PC-3 (cell line): ENCODE measurements at regions not wholly inside any gene's neighbourhood (a gene's known extent, or its start where the extent isn't known, plus 50 kb on each side); places are given as distances from the start of the nearest gene placed in this dataset.

Experiments used
- EZH2 ChIP-seq: fragments of 300-600 bp; sonication (generic); IDR thresholded peaks from one replicate; pipeline ENCODE4 v1.6.1; 2017; ENCODE audit warnings: antibody characterized with exemption, mild to moderate bottlenecking, low read length; ENCODE audit not compliant: unreplicated experiment
- TF ChIP-seq, protein P1 (sequence below): fragments of 300-600 bp; sonication (generic); conservative IDR thresholded peaks from 2 replicates; pipeline ENCODE4 v1.5.1; 2017; ENCODE audit warnings: antibody characterized with exemption, low read depth, mild to moderate bottlenecking, low read length

DNA sequence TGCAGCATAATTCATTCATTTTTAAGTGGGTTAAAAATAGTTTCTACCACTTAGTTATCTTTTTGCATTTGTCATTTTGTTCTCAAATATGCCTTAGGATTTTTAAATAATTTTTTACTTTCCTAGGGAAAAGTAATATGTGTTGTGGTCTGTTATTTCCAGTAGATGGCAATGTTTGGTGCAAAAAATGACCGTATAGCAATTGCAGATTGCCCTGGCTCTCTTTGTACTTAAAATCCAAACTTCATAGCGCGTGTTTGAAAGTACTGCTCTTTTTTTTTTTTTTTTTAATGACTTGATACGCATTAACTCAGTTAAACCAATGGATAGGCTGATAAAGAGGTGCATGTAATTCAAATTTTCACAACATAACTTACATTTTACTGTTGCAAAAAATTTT, 74.4 kb upstream of the RBMX start:
- TF ChIP-seq, protein P1, sequence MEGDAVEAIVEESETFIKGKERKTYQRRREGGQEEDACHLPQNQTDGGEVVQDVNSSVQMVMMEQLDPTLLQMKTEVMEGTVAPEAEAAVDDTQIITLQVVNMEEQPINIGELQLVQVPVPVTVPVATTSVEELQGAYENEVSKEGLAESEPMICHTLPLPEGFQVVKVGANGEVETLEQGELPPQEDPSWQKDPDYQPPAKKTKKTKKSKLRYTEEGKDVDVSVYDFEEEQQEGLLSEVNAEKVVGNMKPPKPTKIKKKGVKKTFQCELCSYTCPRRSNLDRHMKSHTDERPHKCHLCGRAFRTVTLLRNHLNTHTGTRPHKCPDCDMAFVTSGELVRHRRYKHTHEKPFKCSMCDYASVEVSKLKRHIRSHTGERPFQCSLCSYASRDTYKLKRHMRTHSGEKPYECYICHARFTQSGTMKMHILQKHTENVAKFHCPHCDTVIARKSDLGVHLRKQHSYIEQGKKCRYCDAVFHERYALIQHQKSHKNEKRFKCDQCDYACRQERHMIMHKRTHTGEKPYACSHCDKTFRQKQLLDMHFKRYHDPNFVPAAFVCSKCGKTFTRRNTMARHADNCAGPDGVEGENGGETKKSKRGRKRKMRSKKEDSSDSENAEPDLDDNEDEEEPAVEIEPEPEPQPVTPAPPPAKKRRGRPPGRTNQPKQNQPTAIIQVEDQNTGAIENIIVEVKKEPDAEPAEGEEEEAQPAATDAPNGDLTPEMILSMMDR, result peak; percentile 66
- TF ChIP-seq EZH2, result no peak
